NOMO-1 treated with dmso at 0.1 percent for 144 hours (cell line): ENCODE measurements at regions not wholly inside any gene's neighbourhood (a gene's known extent, or its start where the extent isn't known, plus 50 kb on each side); places are given as distances from the start of the nearest gene placed in this dataset.
A peak's percentile ranks its signal among the peaks of the same experiment; 100 is the strongest.
"Not testable (repeated sequence)": the region's sequence is repeated elsewhere in the genome, so short reads cannot be mapped to it uniquely, and the experiment has no call there.

ENCODE experiments used
- DNase-seq: peaks from one replicate; lab custom pipeline; 2025; ENCODE audit not compliant: unreplicated experiment; lab: John Stamatoyannopoulos, UW

- DNase-seq: no peak
Observed at GRCh38 chr1:221241157-221241556, 361.9 kb downstream of the HLX start.

DNA sequence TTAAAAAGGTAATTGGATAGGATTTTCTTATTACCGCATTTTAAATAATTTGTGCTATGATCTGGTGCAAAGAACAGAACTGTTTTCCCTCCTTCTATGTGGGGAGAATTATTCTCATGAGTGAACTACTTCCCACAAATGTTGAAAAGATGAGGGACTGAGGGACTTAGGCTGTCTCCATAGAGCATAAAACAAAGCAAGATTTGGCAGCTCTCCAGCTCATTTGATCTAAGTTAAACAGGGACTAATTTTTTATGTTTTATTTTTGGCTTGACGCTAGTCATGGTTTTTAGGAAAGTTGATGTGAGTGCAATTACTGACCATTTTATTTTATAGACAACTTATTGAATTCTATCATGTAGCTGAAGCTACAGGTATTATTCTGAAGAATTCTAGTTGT is 362.3 kb downstream of the HLX start:
- no peak for DNase-seq

GRCh38 chr1:221246067-221246466 is 366.8 kb downstream of the HLX start:
- no peak for DNase-seq

DNA sequence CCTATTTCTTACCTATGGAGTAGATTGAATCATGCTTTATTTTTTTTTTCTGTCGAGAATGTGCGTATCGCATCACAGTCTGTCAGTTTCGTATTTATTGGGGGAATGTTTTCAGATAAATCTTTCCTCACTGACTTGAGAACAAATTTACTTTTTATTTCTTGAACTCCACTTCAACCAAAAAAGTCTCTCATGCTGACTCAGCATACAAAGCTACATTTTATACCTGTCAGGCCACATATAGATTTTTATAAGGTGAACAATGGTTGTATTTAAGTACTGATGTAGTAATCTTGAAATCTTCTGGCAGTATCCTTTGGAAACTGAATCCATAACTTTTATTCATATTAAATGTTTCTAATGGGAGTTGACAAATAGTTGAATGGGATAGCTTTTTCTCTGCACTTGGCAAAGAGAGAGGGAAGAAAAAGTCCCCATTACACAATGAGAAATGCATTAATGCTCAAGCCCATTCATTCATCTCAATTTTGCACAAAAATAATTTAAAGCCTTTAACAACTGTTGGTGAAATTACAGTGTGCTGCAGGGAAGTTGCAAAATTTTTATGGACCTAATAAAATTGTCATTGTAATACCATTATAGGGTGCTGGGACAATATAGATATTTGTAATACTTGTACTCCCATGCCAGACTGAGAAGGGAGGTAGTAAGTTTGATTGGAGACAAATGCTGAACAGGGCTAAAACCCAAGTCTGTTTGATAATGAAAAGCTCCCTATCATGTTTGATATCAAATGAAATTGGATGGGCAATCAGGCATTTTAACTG is 367.6 kb downstream of the HLX start:
- DNase-seq: no peak

GRCh38 chr1:221251580-221251979 is 372.3 kb downstream of the HLX start:
- DNase-seq: no peak

DNA sequence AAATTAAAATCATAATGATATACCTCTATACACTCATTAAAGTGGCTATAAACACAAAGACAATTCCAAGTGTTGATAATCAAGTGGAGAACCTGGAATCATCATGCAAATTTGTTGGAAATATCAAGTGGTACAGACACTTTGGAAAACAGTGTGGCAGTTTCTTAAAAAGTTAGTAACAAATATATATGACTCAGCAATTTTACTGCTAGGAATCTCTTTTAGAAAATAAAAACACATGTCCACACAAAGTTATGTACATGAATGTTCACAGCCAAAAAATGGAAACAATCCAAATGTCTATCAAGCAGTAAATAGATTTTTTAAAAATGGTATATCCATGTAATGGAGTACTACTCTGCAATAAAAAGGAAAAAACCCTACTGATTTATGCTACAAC is 375.6 kb downstream of the HLX start:
- DNase-seq: no peak

DNA sequence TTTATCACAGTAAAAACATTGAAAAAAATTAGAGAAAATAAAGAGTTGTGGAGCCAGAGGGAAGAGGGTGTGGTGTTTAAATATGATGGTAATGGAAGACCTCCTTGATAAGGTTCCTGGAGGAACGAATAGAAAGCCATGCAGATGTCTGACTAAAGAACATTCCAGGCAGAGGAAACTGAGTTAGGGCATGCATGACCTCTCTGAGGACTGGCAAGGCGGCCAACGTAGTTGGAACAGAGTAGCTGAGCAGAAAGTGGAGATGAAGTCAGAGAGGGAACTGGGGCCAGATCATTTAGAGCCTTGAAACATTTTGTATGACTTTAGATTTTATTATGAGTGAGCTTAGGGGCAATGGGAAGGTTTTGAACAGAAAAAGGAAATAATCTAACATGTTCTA is 377.5 kb downstream of the HLX start:
- DNase-seq: no peak

DNA sequence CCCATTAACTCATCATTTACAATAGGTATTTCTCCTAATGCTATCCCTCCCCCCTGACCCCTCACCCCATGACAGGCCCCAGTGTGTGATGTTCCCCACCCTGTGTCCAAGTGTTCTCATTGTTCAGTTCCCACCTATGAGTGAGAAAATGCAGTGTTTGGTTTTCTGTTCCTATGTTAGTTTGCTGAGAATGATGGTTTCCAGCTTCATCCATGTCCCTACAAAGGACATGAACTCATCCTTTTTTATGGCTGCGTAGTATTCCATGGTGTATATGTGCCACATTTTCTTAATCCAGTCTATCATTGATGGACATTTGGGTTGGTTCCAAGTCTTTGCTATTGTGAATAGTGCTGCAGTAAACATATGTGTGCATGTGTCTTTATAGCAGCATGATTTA is 378.3 kb downstream of the HLX start:
- not testable (repeated sequence) for DNase-seq

DNA sequence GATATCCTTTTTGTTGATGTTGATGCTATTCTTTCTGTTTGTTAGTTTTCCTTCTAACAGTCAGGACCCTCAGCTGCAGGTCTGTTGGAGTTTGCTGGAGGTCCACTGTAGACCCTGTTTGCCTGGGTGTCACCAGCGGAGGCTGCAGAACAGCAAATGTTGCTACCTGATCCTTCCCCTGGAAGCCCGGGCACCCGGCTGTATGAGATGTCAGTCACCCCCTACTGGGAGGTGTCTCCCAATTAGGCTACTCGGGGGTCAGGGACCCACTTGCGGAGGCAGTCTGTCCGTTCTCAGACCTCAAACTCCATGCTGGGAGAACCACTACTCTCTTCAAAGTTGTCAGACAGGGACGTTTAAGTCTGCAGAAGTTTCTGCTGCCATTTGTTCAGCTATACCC is 383.4 kb downstream of the HLX start:
- DNase-seq: not testable (repeated sequence)

- DNase-seq: no peak
Observed at GRCh38 chr1:221263831-221264767, 384.9 kb downstream of the HLX start.

DNA sequence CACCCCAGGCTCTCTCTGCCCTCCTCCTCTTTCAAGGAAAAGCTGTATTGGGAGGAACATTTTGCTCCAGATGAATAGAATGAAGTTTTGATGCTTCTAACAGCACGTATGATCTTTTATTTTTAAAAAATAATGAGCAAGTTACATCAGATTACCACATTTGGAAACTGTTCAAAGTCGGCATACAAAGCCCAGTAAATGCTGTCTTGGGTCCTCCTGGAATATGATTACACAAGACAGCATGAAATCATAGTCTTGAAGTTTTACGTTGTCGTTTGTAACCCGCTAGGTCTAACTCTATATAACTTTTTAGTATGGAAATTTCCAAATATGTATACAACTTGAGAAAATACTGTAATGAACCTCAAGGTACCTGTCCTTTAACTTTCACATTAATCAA is 385.6 kb downstream of the HLX start:
- no peak for DNase-seq

DNA sequence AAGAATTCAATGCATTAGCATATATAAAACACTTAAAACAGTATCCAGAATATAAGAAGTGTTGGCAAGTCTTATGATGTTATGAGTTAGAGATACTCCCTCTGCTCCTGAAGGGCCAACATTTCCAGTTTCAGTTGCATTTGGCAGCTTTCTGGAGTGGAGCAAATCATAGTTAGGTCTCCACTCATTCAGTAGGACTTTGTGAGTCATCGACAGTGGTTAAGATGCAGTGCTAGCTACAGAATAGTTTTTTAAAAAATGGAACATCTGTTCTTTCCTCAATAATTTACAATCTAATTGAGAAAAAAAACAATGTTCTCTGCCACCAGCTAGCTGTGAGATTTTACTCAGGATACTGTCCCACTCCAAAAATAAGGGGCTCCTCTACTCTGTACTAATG is 389.1 kb downstream of the HLX start:
- no peak for DNase-seq

DNA sequence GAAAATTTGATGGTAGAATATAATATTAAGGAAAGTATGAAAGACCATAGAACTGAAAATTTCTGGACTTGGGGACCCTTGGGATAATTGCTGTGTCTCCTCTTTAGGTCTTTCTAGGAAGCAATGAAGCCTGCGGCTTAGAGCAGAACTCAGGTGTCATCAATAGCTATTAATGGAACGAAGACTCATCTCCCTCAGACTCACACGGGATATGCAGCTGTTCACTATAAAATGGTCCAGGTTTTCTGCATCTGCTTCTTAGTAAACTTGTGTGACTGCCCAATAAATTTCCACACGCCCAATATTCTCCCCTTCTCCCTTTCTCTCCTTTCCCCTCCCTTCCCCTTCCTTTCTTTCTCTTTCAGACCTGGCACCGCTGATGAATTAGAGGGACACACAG is 392.5 kb downstream of the HLX start:
- DNase-seq: no peak

DNA sequence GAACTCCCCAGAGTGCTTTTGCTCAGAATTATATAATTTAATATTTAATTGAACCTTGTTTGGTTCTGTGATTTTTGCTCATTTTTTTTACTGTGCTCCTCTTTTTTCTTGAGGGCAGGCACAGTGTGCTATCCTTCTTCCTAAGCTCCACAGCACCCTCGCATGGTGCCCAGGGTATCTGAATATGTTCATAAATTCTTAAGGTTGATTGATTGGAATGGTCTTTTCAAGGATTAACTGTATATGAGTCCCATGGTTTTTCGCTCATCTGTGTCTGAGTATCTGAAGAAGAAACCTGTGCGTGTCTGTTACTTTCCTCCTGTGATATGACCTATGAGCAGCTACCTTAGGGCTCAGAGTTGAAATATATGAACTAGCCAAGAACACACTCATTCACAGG is 393.7 kb downstream of the HLX start:
- no peak for DNase-seq

DNA sequence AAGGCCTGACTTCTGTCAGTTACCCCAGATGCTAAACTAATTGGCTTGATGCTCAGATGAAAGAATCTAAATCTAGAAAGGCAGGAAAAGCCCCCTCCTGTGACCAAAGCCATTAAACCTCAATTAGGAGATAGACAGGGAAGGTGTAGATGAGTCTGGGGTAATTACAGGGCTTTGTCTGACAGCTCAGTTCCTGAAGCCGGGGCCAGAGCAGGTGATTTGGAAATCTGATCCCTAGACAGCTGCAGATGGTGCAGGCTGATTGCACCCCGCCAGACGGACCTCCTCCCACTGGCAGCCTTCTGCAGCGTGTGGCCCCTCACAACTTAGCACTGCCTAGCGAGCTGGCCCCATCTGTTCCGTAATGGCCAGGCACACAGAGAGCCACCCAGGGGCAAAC is 395.1 kb downstream of the HLX start:
- no peak for DNase-seq

DNA sequence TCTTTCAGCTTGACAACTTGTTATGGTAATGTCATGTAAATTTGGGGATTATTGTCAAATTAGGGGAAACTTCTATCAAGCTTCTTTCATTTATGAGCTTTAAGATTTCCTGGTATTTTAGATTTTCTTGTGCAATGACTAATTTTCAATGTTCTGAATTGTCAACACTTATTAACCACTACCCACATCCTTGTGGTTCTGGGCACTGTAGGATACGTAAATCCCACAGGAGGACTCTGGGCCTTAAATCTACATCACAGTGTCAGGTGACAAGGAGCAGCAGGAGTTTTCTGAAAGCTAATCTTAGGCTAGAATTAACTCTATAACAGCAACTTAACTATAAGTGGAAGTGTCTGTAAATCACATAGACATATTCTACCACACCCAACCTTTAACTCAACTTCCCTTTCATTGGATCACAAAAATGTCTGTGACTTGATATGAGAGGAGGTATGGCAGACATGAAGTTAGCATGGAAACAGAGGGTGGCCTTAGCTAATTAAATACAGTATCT is 397.7 kb downstream of the HLX start:
- peak; percentile 28 for DNase-seq

DNA sequence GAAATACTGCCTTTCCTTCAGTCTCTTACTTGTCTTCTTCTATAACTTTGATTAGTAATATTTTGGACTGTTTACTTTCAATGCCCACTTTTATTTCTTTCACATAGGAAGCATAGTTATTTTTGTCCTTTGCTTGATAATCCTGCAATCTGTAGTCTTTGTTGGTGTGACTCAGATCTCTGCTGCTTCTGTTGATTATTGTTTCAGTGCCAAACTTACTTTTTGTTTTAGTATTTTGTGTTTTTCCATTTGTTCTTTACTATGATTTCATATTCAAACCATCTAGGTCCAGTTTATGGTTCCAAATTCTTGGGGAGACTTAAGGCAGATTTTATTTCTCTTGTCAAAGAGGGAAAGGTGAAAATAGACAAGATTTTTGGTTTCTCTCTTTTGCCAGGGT is 399.9 kb downstream of the HLX start:
- DNase-seq: no peak

GRCh38 chr1:221283532-221283931 is 404.3 kb downstream of the HLX start:
- DNase-seq: no peak

DNA sequence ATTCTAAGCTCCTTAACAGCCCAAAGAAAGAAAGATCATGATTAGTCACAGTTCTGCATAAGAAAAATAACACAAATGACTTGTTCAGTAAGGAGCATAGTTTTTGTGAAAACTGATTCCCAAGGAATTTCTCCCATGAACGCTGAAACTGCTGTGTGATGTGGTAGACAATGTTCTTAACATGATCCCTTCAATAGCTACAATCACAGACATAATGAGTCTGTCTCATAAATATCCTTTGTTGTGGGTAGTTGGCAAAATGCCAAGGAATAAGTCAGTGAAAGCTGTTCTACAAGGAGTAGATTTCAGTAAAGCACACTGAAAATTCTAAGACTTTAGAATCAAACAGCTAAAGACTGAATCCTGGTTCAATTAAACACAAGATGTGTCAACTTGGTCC is 404.8 kb downstream of the HLX start:
- no peak for DNase-seq

DNA sequence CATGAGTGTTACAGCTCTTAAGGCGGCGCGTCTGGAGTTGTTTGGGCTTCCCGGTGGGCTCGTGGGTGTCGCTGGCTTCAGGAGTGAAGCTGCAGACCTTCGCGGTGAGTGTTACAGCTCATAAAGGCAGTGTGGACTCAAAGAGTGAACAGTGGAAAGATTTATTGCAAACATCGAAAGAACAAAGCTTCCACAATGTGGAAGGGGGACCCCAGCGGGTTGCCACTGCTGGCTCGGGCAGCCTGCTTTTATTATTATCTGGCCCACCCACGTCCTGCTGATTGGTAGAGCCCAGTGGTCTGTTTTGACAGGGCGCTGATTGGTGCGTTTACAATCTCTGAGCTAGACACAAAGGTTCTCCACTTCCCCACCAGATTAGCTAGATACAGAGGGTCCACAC is 405.7 kb downstream of the HLX start:
- DNase-seq: not testable (repeated sequence)

- not testable (repeated sequence) for DNase-seq
Observed at GRCh38 chr1:221285458-221286210, 406.4 kb downstream of the HLX start.
